Caco-2 (cell line): ENCODE measurements at regions not wholly inside any gene's neighbourhood (a gene's known extent, or its start where the extent isn't known, plus 50 kb on each side); places are given as distances from the start of the nearest gene placed in this dataset.

ENCODE experiments used
- BruUV-seq: library from RNA; stranded (reverse); fragments of 400-500 nt; replicated peaks from 2 replicates; lab custom pipeline; 2021; lab: Mats Ljungman, UMichigan
- CTCF ChIA-PET: fragments of 300-600 bp; sonication (Branson Sonifier 250); formaldehyde crosslinking; loops from one replicate; lab custom pipeline; 2022; ENCODE audit warnings: antibody characterized with exemption; lab: Charles Lee
- POLR2A ChIA-PET: fragments of 300-600 bp; sonication (Branson Sonifier 250); formaldehyde crosslinking; loops from one replicate; lab custom pipeline; 2022; ENCODE audit warnings: antibody characterized with exemption; lab: Charles Lee
- DNase-seq, 2 experiments: peaks; one replicate each; pipeline versions ENCODE4 v3.0.0 to v3.0.0-alpha.2; 2020 to 2022
- H3K27me3 ChIP-seq: replicated peaks from 2 replicates; pipeline ENCODE4 v1.6.0; 2011; ENCODE audit warnings: low read length; ENCODE audit not compliant: control insufficient read depth, insufficient read depth
- H3K36me3 ChIP-seq: 2 replicates; pipeline ENCODE4 v1.5.1; 2011; ENCODE audit warnings: low read length; ENCODE audit not compliant: control insufficient read depth, insufficient read depth
- H3K4me1 ChIP-seq: fragments of 250-450 bp; sonication (Bioruptor Pico); 2 replicates; pipeline ENCODE4 v1.5.1; 2020; ENCODE audit warnings: mild to moderate bottlenecking
- H3K4me3 ChIP-seq: 2 replicates; pipeline ENCODE4 v1.5.1; 2011; ENCODE audit warnings: low read depth, mild to moderate bottlenecking, control low read depth, low read length
- H3K9me3 ChIP-seq: fragments of 250-450 bp; sonication (Bioruptor Pico); 2 replicates; pipeline ENCODE4 v1.5.1; 2020; ENCODE audit warnings: mild to moderate bottlenecking, moderate library complexity
- H3K27ac Mint-ChIP-seq: one replicate; pipeline ENCODE4 v1.8.0; 2022; ENCODE audit warnings: mixed read lengths; ENCODE audit not compliant: unreplicated experiment
- H3K27me3 Mint-ChIP-seq: one replicate; pipeline ENCODE4 v1.8.0; 2022; ENCODE audit warnings: mixed read lengths; ENCODE audit not compliant: insufficient read depth, unreplicated experiment
- H3K36me3 Mint-ChIP-seq: one replicate; pipeline ENCODE4 v1.8.0; 2022; ENCODE audit warnings: mild to moderate bottlenecking, mixed read lengths; ENCODE audit not compliant: insufficient read depth, unreplicated experiment
- H3K4me1 Mint-ChIP-seq: one replicate; pipeline ENCODE4 v1.8.0; 2022; ENCODE audit warnings: low read depth, mixed read lengths; ENCODE audit not compliant: unreplicated experiment
- H3K4me3 Mint-ChIP-seq: one replicate; pipeline ENCODE4 v1.8.0; 2022; ENCODE audit warnings: mild to moderate bottlenecking, moderate library complexity, mixed read lengths; ENCODE audit not compliant: unreplicated experiment
- H3K9me3 Mint-ChIP-seq: one replicate; pipeline ENCODE4 v1.8.0; 2022; ENCODE audit warnings: mixed read lengths; ENCODE audit not compliant: unreplicated experiment
- intact Hi-C: fragments of 100-400 bp; cut with micrococcal nuclease; formaldehyde crosslinking; loops from one replicate; pipeline ENCODE4 v1.10.0; 2022; ENCODE audit not compliant: unreplicated experiment
- TF ChIP-seq, protein P1 (sequence below), 2 experiments: fragments of 200-600 bp in 1 of 2; IDR thresholded peaks; 1 replicate in 1 of 2; 2 replicates in 1 of 2; pipeline versions ENCODE4 v1.5.1 to v1.8.0; 2011 to 2022; ENCODE audit warnings: antibody characterized with exemption in 1 of 2, control low read depth in 1 of 2, inconsistent platforms in 1 of 2, low read depth in 1 of 2, low read length in 1 of 2, mild to moderate bottlenecking in 1 of 2, moderate library complexity in 1 of 2; ENCODE audit not compliant: insufficient read depth in 1 of 2, severe bottlenecking in 1 of 2, unreplicated experiment in 1 of 2

DNA sequence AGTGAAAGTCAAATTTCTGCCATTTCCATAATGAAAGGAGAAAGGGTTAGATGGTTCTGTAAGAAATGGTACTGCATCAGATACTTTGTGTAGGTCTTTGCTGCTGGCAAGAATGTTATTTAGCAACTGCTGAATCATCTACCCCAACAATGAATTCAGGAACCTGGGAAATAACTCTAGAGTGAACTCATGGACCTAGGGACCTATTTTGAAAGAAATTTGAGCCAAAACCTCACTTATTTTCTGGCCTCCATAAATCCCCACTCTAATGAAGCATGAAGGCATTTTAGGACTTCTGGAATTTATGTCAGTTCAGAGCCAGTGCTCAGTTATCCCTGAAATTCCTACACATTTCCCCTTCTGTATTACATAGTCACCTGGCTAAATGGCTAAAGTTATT, 50.9 kb upstream of the CPNE8 start:
- Histone ChIP-seq H3K27me3 (no peaks in the 10 kb centered on the region), H3K4me1 (no peaks in the 10 kb centered on the region), H3K4me3 (no peak overlapping the region), H3K36me3 (no peaks in the 10 kb centered on the region), H3K9me3 (no peaks in the 10 kb centered on the region)
- BruUV-seq = no TSS peak
- Mint-ChIP-seq H3K36me3 (no peaks in the 10 kb centered on the region), H3K4me3 (no peak overlapping the region), H3K27me3 (no peaks in the 10 kb centered on the region), H3K9me3 (no peaks in the 10 kb centered on the region), H3K4me1 (no peaks in the 10 kb centered on the region), H3K27ac (no peak overlapping the region)
- TF ChIP-seq, protein P1, sequence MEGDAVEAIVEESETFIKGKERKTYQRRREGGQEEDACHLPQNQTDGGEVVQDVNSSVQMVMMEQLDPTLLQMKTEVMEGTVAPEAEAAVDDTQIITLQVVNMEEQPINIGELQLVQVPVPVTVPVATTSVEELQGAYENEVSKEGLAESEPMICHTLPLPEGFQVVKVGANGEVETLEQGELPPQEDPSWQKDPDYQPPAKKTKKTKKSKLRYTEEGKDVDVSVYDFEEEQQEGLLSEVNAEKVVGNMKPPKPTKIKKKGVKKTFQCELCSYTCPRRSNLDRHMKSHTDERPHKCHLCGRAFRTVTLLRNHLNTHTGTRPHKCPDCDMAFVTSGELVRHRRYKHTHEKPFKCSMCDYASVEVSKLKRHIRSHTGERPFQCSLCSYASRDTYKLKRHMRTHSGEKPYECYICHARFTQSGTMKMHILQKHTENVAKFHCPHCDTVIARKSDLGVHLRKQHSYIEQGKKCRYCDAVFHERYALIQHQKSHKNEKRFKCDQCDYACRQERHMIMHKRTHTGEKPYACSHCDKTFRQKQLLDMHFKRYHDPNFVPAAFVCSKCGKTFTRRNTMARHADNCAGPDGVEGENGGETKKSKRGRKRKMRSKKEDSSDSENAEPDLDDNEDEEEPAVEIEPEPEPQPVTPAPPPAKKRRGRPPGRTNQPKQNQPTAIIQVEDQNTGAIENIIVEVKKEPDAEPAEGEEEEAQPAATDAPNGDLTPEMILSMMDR (IDR thresholded peaks at IDR 0.05; ENCODE audit: insufficient read depth in 1 of 2, low read depth in 1 of 2, low read length in 1 of 2, severe bottlenecking in 1 of 2, unreplicated experiment in 1 of 2) = no peak
- POLR2A ChIA-PET = no interaction called here
- CTCF ChIA-PET = no interaction called here
- intact Hi-C loops = no loop called here
- DNase-seq = no peak
